T1000 (cell line): ENCODE measurements at regions not wholly inside any gene's neighbourhood (a gene's known extent, or its start where the extent isn't known, plus 50 kb on each side); places are given as distances from the start of the nearest gene placed in this dataset.

ENCODE experiments used
- DNase-seq: peaks from one replicate; lab custom pipeline; 2025; ENCODE audit warnings: mixed read lengths; lab: John Stamatoyannopoulos, UW

GRCh38 chr3:5616873-5617272 is 429.4 kb downstream of the EDEM1 start:
- DNase-seq, result no peak

- DNase-seq, result no peak
Observed at GRCh38 chr3:5618170-5618569, 430.7 kb downstream of the EDEM1 start.

GRCh38 chr3:5630406-5630805 is 442.9 kb downstream of the EDEM1 start:
- DNase-seq, result no peak

GRCh38 chr3:5633960-5634359 is 446.5 kb downstream of the EDEM1 start:
- no peak for DNase-seq

DNA sequence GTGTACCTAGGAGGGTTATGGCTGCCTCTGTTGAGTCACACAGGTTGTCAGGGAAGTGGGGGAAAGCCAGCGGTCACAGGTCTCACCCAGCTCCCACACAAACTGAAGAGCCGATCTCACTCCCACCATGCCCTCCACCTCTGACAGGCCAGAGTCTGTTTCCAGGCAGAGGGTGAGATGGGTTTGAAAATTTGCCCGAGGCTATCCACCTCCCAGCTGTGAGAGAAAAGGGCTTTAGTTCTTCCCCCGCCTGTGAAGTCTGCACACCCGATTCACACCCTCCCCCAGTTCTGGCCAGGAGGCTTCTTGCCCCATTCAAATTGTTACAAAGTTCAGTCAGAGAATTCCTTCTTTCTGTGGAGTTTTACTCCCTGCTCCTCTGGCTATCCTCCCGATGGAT is 446.9 kb downstream of the EDEM1 start:
- DNase-seq, result no peak

DNA sequence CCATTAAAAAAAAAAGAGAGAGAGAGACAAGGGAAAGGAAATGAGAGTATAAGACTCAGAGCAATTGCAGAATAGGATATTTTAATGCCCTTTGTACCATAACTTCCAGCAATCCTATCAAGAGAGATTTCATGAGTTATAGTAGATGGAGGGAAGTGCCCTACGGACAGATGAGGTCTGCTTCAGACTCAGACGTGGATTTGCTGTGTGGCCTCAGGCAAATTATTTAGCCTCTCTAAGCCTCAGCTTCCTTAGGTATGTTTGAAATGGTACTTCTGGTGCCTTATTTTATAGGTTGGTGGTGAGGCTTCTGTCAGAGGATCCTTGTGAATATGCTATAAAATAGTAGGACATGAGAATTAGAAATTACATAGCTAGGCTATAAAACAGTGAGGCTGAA is 448.2 kb downstream of the EDEM1 start:
- no peak for DNase-seq

DNA sequence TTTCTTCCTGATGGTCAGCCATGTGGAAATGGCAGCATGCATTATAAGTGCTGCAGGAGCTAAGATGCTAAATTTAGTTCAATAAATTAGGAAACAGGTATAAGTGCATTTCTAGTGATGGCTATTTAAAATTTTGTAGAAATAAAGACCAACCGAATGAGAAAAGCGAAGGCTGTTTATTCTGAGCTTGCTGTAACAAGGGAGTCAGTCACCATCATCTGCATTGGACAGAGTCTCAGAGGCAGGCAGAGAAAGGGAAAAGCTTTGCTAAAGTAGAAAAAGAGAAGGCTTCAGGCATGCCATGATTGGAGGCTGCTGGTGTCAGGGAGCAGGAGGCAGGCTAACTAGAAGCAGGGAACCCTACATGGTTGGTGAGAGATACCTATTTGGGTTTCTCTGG is 451.0 kb downstream of the EDEM1 start:
- no peak for DNase-seq

DNA sequence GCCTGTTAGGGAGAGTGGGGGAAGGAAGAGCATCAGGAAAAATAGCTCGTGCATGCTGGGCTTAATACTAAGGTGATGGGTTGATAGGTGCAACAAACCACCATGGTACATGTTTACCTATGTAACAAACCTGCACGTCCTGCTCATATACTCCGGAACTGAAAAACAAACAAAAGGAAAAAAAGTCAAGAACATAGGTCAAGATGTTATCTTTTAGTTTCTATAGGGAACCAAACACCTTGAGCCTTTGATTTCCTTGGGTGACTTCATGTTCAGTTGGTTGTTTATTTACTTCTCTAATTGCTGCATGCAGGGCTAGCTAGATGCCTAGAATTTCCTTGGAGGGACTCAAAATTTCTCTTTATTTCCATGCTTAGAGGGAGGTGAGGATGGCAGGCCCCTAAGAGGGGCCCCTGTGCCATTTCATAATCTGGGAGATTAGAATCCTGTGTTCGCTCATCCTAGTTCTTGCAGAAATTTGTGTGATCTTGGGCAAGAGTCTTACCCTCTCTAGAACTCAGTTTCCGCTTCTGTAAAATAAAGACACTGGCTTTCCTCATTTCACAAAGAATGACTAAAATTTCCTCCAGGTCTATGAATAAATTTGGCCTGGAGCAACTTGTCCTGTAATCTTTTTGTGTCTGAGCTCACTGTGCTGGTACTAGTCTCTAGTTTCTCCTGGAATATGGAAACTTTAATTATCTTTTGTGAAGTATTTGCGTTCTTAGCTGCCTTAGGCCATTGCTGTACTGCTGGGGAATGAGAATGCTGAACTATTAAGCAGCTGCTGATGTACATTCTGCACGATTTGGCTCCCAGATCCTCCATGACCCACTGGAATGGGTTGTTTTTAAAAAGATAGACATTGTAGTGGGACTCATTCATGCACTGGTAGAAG is 457.5 kb downstream of the EDEM1 start:
- DNase-seq, result no peak

- no peak for DNase-seq
Observed at GRCh38 chr3:5645692-5646410, 458.3 kb downstream of the EDEM1 start.

DNA sequence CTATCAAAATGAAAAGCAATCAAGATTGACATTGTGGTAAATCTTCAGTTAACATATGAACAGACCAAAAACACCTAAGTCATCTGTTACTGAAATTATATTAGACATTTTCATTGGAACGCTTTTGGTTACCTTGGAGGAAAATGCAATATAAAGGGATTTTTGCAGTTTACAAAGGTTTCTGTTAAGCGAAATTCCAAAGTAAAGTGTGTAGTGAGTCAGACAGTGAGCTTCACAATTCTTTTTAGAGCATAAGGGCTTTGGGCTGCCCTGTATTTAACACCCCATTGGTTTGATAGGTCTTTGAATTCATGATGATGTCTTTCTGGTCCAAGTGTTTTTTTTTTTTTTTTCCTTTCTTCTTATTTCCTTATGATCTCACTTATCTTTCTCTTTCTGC is 462.8 kb downstream of the EDEM1 start:
- no peak for DNase-seq

DNA sequence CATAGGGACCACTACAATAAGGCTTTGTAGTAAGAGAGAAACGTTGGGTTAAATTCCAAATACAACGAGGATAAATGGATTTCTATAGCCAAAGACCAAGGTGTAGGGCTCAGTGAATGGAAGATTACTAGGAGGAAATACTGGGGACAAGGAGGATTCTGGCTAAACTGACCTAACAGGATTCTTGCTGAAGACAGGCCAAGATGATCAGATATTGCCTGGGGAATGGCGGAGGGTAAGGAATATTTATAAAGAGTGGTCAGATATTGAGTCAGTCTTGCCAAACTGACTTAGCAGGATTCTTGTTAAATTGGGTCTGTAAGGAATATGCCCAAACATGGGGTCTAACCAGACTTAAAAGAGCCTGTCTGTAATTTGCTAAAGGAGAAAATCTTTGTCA is 463.8 kb downstream of the EDEM1 start:
- no peak for DNase-seq

GRCh38 chr3:5653426-5654143 is 466.1 kb downstream of the EDEM1 start:
- no peak for DNase-seq

DNA sequence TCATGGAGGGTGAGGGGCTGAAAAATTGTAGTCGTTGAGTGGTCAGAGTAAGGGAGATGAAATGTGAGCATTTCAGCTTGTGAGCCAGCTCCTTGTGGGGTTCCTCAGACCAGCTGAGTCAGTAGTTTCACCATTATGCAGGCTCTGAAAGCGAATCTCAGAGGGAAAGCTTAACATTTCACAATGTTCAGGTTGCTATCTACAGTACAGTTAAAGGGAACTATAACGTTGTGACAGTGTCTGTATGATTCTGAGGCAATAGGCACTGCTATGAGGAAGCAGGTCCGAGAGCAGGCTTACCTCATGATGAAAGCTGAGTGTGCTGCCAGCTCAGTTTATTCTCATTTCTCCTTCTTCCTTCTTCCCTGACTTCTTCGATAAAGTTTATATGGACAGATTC is 469.6 kb downstream of the EDEM1 start:
- DNase-seq, result no peak

- DNase-seq, result no peak
Observed at GRCh38 chr3:5663601-5664000, 476.1 kb downstream of the EDEM1 start.

DNA sequence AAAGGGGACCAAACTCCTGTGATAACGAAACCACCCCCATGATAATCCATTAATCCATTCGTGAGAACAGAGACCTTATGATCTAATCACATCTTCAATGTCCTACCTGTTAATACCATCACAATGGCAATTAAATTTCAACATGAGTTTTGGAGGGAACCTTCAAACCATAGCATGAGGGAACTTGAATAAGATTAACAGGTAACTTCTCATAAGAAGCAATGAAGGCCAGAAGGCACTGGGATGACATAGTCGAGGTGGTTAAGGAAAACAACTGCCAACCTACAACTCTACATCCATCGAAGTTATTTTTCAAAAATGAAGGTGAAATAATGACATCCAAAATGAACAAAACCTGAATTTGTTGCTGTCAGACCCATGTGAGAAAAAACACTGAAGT is 478.9 kb downstream of the EDEM1 start:
- DNase-seq, result no peak

DNA sequence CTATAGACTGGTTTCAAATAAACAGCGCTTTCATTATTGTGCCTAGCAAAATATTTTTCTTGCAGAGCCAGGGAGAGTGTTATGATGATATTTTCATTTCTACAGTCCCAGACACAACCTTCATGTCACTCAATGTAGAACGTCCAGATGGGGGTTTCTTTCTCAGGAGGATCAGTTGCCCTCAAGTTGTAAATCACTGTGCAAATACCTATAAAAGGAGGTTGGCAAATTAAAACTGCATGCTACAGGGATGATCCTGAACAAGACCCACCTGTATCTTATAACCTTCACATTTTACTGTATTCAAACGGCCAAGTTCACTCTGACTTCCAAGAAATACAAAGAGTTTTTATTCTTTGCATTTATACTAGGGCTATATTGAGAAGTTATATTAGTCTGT is 486.0 kb downstream of the EDEM1 start:
- no peak for DNase-seq

DNA sequence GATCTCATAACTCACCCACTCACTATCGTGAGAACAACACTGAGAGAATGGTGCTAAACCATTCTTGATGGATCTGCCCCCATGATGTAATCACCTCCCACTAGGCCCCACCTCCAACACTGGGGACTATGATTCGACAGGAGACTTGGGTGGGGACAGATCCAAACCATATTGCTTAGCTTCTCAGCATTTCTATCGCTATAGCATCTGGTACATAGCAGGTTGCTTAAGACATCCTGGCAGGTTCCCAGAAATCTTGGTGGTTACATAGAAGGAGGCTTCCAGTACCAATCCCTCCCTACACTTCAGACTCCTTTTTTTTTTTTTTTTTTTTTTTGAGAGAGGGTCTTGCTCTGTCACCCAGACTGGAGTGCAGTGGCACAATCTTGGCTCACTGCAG is 487.8 kb downstream of the EDEM1 start:
- no peak for DNase-seq

DNA sequence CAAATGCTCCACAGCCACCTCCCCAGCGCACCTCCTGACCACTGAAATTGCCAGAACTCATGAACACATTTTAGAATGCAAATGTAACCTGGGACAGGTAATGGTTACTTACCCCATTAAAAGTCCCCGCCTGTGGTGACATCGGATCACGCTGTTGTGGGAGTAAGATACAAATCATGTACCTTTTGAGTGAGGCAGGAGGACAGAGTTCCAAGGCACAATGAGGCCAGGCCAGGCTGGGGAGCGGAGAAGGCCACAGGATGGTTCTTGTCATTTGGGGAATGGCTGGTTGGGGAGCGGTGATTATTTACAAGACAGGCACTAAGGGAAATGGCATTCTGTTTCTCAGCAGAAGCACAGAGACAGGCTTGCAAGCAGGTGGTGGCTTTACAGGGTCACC is 490.0 kb downstream of the EDEM1 start:
- no peak for DNase-seq

DNA sequence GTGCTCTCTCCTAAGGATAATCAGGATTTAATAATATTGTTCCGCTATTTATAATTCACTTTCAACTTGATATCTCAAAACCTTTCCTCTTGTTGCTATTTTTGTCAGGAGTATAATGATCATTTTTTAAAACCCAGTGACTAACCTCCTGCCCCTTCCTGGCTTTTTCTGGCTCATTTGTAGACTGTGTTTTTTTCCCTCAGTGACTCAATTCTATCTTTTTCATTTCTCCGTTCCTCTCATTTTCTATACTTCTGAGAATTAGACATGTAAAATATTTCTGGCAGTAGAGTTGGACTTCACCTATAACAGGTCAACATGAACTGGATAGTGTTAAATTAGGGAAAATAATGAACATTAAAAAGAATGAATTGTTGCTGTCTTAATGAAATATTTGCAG is 490.7 kb downstream of the EDEM1 start:
- DNase-seq, result no peak

DNA sequence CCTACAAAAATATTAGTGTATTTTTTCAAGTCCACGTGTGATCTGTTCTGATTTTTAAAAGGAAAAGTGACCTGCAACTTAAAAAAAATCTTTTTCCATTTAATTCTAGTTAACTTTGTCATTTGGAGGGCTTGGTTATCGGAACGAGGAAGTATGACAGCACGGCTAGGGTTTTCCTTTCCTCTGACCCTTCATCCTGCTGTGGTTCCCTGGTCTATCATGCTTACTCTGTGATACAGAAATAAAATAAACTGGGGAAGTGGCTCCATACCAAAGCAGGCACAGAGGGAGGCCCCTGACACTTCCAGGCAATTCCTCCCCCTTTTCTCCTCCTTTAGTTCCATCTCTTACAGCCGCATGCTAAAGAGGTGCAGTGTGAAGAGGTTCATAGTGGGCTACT is 491.3 kb downstream of the EDEM1 start:
- no peak for DNase-seq

GRCh38 chr3:5687230-5687629 is 499.7 kb downstream of the EDEM1 start:
- no peak for DNase-seq

DNA sequence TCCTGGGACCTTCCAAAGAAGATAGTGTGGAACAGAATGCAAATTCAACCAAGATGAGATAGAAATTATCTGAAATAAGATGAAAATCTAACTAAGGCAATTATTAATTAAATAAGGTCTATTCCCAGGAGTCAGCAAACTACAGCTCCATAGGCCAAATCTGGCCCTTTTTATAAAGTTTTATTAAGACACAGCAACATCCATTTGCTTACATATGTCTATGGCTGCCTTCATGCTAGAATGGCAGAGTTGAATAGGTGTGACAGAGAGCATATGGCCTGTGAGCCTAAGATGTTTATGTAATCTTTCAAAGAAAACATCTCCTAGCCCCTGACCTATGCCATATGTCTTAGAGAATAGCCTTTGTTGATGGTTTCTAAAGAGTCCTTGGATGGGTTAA is 503.0 kb downstream of the EDEM1 start:
- DNase-seq, result no peak
